Thyroid gland (tissue), 4 donors: ENCODE measurements at regions not wholly inside any gene's neighbourhood (a gene's known extent, or its start where the extent isn't known, plus 50 kb on each side); places are given as distances from the start of the nearest gene placed in this dataset.
"Not testable (repeated sequence)": the region's sequence is repeated elsewhere in the genome, so short reads cannot be mapped to it uniquely, and the experiment has no call there.

ENCODE experiments used
- DNase-seq, 2 donors: peaks; one replicate each; pipeline ENCODE4 v3.0.0-alpha.2; 2019
- H3K27ac ChIP-seq, 3 donors: fragments of 200-600 bp; sonication (generic); 1 replicate in 2 of 3; 2 replicates in 1 of 3; pipeline ENCODE4 v1.5.1; 2016 to 2019; ENCODE audit warnings: mild to moderate bottlenecking in 1 of 3, moderate library complexity in 1 of 3
- H3K27me3 ChIP-seq: fragments of 200-600 bp; sonication (generic); one replicate; pipeline ENCODE4 v1.5.1; 2019
- H3K36me3 ChIP-seq, 2 donors: fragments of 200-600 bp; sonication (generic); one replicate each; pipeline ENCODE4 v1.5.1; 2016 to 2019
- H3K4me1 ChIP-seq, 2 donors: fragments of 200-600 bp; sonication (generic); one replicate each; pipeline ENCODE4 v1.5.1; 2017 to 2019
- H3K4me3 ChIP-seq, 3 donors: fragments of 200-600 bp; sonication (generic); replicated peaks in 1 of 3; 1 replicate in 2 of 3; 2 replicates in 1 of 3; pipeline ENCODE4 v1.5.1; 2016; ENCODE audit warnings: mild to moderate bottlenecking in 1 of 3
- H3K9me3 ChIP-seq: fragments of 200-600 bp; sonication (generic); one replicate; pipeline ENCODE4 v1.5.1; 2017
- CTCF ChIP-seq, 6 experiments: fragments of 200-600 bp in 3 of 6; fragments of 450-650 bp in 3 of 6; sonication (generic) in 3 of 6; IDR thresholded peaks; one replicate each; pipeline ENCODE4 v1.5.1; 2016 to 2019; ENCODE audit warnings: antibody characterized with exemption in 6 of 6, mild to moderate bottlenecking in 2 of 6, inconsistent platforms in 1 of 6, moderate library complexity in 1 of 6
- POLR2A ChIP-seq, 2 donors: fragments of 450-650 bp; IDR thresholded peaks; one replicate each; pipeline ENCODE4 v1.6.1; 2017; ENCODE audit warnings: antibody characterized with exemption in 2 of 2, mild to moderate bottlenecking in 2 of 2, moderate library complexity in 1 of 2
- WGBS, 2 donors: methylation state at CpG; one replicate each; pipeline ENCODE4 v1.1.5; 2017; 5-methylcytosine and 5-hydroxymethylcytosine counted together
- intact Hi-C: fragments of 100-400 bp; cut with DNase I; formaldehyde crosslinking; loops from one replicate; pipeline ENCODE4 v1.15.1; 2023

- Histone ChIP-seq H3K4me1 (no peaks in the 10 kb centered on the region), H3K4me3 (no peak overlapping the region), H3K36me3 (no peaks in the 10 kb centered on the region), H3K27ac (no peak overlapping the region), H3K9me3 (no peaks in the 10 kb centered on the region), H3K27me3 (no peaks in the 10 kb centered on the region)
- no peak for DNase-seq
- 97% methylated on average over 1 of the region's 1 CpG for WGBS, 2 donors
- intact Hi-C loops: no loop called here
- TF ChIP-seq CTCF (IDR thresholded peaks at IDR 0.05): no peak
- no peak for TF ChIP-seq POLR2A (IDR thresholded peaks at IDR 0.05)
Observed at GRCh38 chr3:77746048-77746447, 706.1 kb downstream of the ROBO2 start.

- Histone ChIP-seq H3K4me3 (no peak overlapping the region), H3K27ac (no peak overlapping the region), H3K27me3 (no peaks in the 10 kb centered on the region), H3K4me1 (no peaks in the 10 kb centered on the region), H3K36me3 (no peaks in the 10 kb centered on the region), H3K9me3 (no peaks in the 10 kb centered on the region)
- TF ChIP-seq CTCF (IDR thresholded peaks at IDR 0.05): no peak
- TF ChIP-seq POLR2A (IDR thresholded peaks at IDR 0.05): no peak
- intact Hi-C loops: no loop called here
- DNase-seq: no peak
Observed at GRCh38 chr3:77746892-77747291, 707.0 kb downstream of the ROBO2 start.

GRCh38 chr3:77756397-77756975 lies 716.6 kb downstream of the ROBO2 start:
- H3K27ac ChIP-seq, H3K27me3 ChIP-seq, H3K4me3 ChIP-seq, H3K36me3 ChIP-seq, H3K4me1 ChIP-seq, H3K9me3 ChIP-seq, DNase-seq, intact Hi-C loops: not testable (repeated sequence)
- WGBS, 2 donors: 83 to 96% methylated on average over 6 of the region's 6 CpGs

- H3K36me3 ChIP-seq: no peaks in the 10 kb centered on the region
- 81 to 86% methylated on average over 1 of the region's 1 CpG for WGBS, 2 donors
- intact Hi-C loops: no loop called here
- H3K27ac ChIP-seq: no peak overlapping the region
- TF ChIP-seq CTCF (IDR thresholded peaks at IDR 0.05) (no peak), POLR2A (IDR thresholded peaks at IDR 0.05) (no peak)
- DNase-seq: no peak
- no peaks in the 10 kb centered on the region for H3K27me3 ChIP-seq
- H3K4me3 ChIP-seq: no peak overlapping the region
- no peaks in the 10 kb centered on the region for H3K9me3 ChIP-seq
- H3K4me1 ChIP-seq: no peaks in the 10 kb centered on the region
Observed at GRCh38 chr3:77772459-77772858, 732.6 kb downstream of the ROBO2 start.

GRCh38 chr3:77773084-77773483 lies 733.2 kb downstream of the ROBO2 start:
- intact Hi-C loops: no loop called here
- no peak overlapping the region for H3K27ac ChIP-seq
- no peaks in the 10 kb centered on the region for H3K4me1 ChIP-seq
- TF ChIP-seq POLR2A (IDR thresholded peaks at IDR 0.05): no peak
- no peak for TF ChIP-seq CTCF (IDR thresholded peaks at IDR 0.05)
- H3K36me3 ChIP-seq: no peaks in the 10 kb centered on the region
- no peaks in the 10 kb centered on the region for H3K9me3 ChIP-seq
- no peak for DNase-seq
- no peaks in the 10 kb centered on the region for H3K27me3 ChIP-seq
- no peak overlapping the region for H3K4me3 ChIP-seq
- 82 to 94% methylated on average over 3 of the region's 3 CpGs for WGBS, 2 donors
